Stomach (tissue), 4 donors: ENCODE measurements at regions not wholly inside any gene's neighbourhood (a gene's known extent, or its start where the extent isn't known, plus 50 kb on each side); places are given as distances from the start of the nearest gene placed in this dataset.
"Not testable (repeated sequence)": the region's sequence is repeated elsewhere in the genome, so short reads cannot be mapped to it uniquely, and the experiment has no call there.

Experiments used
- EP300 ChIP-seq: sonication (generic); formaldehyde crosslinking; IDR thresholded peaks from one replicate; pipeline ENCODE4 v1.6.1; 2017; ENCODE audit warnings: antibody characterized with exemption
- POLR2A ChIP-seq, 4 donors: fragments of 450-650 bp; IDR thresholded peaks; one replicate each; pipeline ENCODE4 v1.6.1; 2016; ENCODE audit warnings: antibody characterized with exemption in 4 of 4, control low read depth in 2 of 4, mild to moderate bottlenecking in 1 of 4, moderate library complexity in 1 of 4
- TF ChIP-seq, protein P1 (sequence below), 7 experiments: fragments of 450-650 bp in 4 of 7; fragments of 200-600 bp in 3 of 7; sonication (generic) in 3 of 7; IDR thresholded peaks; one replicate each; pipeline ENCODE4 v1.5.1; 2016 to 2019; ENCODE audit warnings: antibody characterized with exemption in 7 of 7, control low read depth in 2 of 7, mild to moderate bottlenecking in 1 of 7

DNA sequence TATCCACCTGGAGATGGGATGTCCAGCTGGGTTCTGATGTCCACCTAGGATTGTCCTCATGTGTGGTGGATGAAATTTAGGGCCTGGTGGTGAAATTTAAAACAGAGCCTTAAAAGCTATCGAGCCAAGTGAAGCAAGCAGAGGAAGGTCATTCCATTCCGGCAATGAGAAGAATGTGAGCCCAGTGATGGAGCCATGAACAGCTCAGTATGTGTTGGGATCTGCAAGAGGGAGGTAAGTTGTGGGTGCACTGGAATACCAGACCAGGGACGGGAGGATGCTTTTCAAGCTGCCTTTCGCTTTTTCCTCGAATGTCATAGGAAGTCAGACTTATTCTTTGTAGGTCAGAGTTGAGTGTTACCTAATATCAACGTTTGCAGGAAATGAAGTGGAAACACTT is 80.6 kb upstream of the THOC3 start:
- TF ChIP-seq, protein P1, sequence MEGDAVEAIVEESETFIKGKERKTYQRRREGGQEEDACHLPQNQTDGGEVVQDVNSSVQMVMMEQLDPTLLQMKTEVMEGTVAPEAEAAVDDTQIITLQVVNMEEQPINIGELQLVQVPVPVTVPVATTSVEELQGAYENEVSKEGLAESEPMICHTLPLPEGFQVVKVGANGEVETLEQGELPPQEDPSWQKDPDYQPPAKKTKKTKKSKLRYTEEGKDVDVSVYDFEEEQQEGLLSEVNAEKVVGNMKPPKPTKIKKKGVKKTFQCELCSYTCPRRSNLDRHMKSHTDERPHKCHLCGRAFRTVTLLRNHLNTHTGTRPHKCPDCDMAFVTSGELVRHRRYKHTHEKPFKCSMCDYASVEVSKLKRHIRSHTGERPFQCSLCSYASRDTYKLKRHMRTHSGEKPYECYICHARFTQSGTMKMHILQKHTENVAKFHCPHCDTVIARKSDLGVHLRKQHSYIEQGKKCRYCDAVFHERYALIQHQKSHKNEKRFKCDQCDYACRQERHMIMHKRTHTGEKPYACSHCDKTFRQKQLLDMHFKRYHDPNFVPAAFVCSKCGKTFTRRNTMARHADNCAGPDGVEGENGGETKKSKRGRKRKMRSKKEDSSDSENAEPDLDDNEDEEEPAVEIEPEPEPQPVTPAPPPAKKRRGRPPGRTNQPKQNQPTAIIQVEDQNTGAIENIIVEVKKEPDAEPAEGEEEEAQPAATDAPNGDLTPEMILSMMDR (IDR thresholded peaks at IDR 0.05): not testable (repeated sequence)
- not testable (repeated sequence) for TF ChIP-seq POLR2A (IDR thresholded peaks at IDR 0.05); EP300
